Rectal smooth muscle tissue (tissue), 1 donor: ENCODE measurements at regions not wholly inside any gene's neighbourhood (a gene's known extent, or its start where the extent isn't known, plus 50 kb on each side); places are given as distances from the start of the nearest gene placed in this dataset.
"Not testable (repeated sequence)": the region's sequence is repeated elsewhere in the genome, so short reads cannot be mapped to it uniquely, and the experiment has no call there.

Experiments
- H3K27ac ChIP-seq: one replicate; pipeline ENCODE4 v1.7.0; 2013; ENCODE audit warnings: low read depth, low read length, inconsistent platforms
- H3K27me3 ChIP-seq: one replicate; pipeline ENCODE4 v1.7.0; 2013; ENCODE audit warnings: low read length; ENCODE audit not compliant: control insufficient read depth, insufficient read depth
- H3K36me3 ChIP-seq: one replicate; pipeline ENCODE4 v1.7.0; 2013; ENCODE audit warnings: low read length; ENCODE audit not compliant: control insufficient read depth, insufficient read depth
- H3K4me1 ChIP-seq: one replicate; pipeline ENCODE4 v1.7.0; 2013; ENCODE audit warnings: low read length; ENCODE audit not compliant: control insufficient read depth, insufficient read depth
- H3K4me3 ChIP-seq: one replicate; pipeline ENCODE4 v1.7.0; 2013; ENCODE audit warnings: low read length
- H3K9ac ChIP-seq: one replicate; pipeline ENCODE4 v1.7.0; 2013; ENCODE audit warnings: low read length

DNA sequence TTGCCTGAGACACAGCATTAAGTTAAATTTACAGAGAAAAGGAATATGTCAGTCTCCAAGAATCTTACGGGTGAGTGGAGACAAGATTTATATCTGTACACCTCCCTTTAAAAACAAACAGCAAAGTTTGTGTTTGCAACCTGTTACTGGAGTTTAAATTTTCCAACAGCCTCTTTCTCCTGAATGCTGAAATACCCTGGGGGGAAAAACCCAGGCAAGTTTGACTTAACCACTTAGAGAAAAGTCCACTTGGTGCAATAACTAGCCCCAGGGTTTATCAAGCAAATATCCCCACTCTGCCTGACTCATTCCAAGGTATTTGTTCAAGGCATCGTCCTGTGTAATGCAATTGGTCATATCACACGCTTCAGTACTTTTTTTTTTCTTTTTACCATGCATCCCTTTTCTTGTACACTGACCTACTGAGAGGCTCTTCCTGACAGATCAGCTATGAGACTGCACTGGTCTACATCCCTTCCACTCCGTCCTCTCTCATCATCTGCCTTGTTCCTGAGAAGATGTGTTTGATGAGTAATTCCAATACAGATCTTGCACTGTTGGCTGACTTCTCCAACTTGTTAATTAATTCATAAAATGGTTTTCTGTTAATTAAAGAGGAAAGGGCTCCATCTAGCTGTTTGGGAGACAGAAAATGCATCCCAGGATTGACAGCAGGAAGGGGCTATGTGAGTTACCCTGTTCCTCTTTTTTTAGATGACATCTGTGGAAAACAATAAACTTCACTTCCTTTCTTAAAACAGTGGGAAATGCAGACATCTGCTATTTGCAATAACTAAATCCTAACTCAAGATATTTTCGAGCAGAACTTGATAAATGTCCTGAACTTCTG lies 212.5 kb upstream of the IRS2 start:
- H3K27me3 ChIP-seq, result no peaks in the 10 kb centered on the region
- H3K4me1 ChIP-seq, result no peaks in the 10 kb centered on the region
- H3K9ac ChIP-seq, result no peak overlapping the region
- H3K36me3 ChIP-seq, result no peaks in the 10 kb centered on the region
- no peak overlapping the region for H3K27ac ChIP-seq
- no peak overlapping the region for H3K4me3 ChIP-seq

- Histone ChIP-seq H3K27ac (no peak overlapping the region), H3K4me3 (no peak overlapping the region), H3K9ac (no peak overlapping the region), H3K4me1 (no peaks in the 10 kb centered on the region), H3K27me3 (no peaks in the 10 kb centered on the region), H3K36me3 (no peaks in the 10 kb centered on the region)
Observed at GRCh38 chr13:109998037-109998436, 211.7 kb upstream of the IRS2 start.

- H3K27me3 ChIP-seq, H3K9ac ChIP-seq, H3K36me3 ChIP-seq, H3K27ac ChIP-seq, H3K4me3 ChIP-seq, H3K4me1 ChIP-seq: not testable (repeated sequence)
Observed at GRCh38 chr13:109997056-109997595, 210.7 kb upstream of the IRS2 start.

DNA sequence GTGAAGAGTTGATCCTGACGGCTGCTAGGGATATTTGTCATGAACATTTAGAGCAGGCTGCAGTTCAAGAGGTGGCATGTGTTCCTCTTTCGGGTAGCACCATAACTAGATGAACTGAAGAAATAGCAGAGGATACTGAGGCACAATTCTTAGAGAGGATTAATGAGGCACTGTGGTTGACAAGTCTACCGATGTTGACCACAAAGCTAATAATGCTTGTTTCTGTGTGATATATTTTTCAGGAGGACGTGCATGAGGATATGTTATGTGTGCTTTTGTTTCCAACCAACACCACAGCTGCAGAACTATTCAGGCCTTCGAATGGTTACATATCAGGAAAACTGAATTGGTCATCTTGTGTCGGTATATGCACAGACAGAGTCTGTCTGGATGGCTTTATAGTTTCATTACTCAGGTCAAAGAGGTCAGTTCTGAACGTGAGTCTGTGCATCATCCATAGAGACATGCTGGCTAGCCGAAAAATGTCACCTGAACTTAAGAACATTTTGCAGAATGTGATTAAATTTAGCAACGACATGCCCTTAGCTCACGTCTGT lies 210.1 kb upstream of the IRS2 start:
- Histone ChIP-seq H3K27ac (no peak overlapping the region), H3K4me3 (no peak overlapping the region), H3K4me1 (no peaks in the 10 kb centered on the region), H3K27me3 (no peaks in the 10 kb centered on the region), H3K36me3 (no peaks in the 10 kb centered on the region), H3K9ac (no peak overlapping the region)

GRCh38 chr13:109995578-109995977 lies 209.2 kb upstream of the IRS2 start:
- Histone ChIP-seq H3K4me3 (no peak overlapping the region), H3K36me3 (no peaks in the 10 kb centered on the region)

GRCh38 chr13:109990296-109990695 lies 203.9 kb upstream of the IRS2 start:
- no peak overlapping the region for H3K27ac ChIP-seq
- no peak overlapping the region for H3K9ac ChIP-seq
- H3K4me3 ChIP-seq, result no peak overlapping the region
- H3K4me1 ChIP-seq, result no peaks in the 10 kb centered on the region
- H3K36me3 ChIP-seq, result no peaks in the 10 kb centered on the region
- H3K27me3 ChIP-seq, result no peaks in the 10 kb centered on the region

More at GRCh38 chr13:109995578-109995977, 209.2 kb upstream of the IRS2 start:
- no peak overlapping the region for H3K9ac ChIP-seq
- no peak overlapping the region for H3K27ac ChIP-seq
- no peaks in the 10 kb centered on the region for H3K4me1 ChIP-seq
- no peaks in the 10 kb centered on the region for H3K27me3 ChIP-seq

GRCh38 chr13:109989686-109990085 lies 203.3 kb upstream of the IRS2 start:
- Histone ChIP-seq H3K36me3 (no peaks in the 10 kb centered on the region), H3K27ac (no peak overlapping the region)

DNA sequence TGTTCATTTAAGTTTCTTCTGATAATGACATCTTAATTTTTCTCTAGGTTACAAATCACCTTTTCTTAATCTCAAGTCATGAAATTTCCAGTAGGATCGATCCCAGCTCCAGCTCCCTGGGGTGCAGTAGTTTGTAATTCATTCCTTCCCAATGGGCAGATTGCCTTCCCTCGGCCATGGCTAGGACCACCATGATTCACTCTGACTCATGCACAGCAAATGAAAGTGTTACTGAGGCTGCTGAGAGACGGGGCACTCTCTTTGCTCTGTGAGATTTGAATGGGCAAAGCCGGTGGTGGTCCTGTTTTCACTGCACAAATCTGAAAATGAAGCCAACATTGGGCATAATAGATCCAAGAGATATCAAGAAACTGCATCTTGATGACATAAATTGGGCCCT lies 202.8 kb upstream of the IRS2 start:
- H3K4me1 ChIP-seq, result no peaks in the 10 kb centered on the region
- H3K4me3 ChIP-seq, result no peak overlapping the region
- H3K36me3 ChIP-seq, result no peaks in the 10 kb centered on the region
- no peak overlapping the region for H3K9ac ChIP-seq
- no peaks in the 10 kb centered on the region for H3K27me3 ChIP-seq
- no peak overlapping the region for H3K27ac ChIP-seq

More at GRCh38 chr13:109989686-109990085, 203.3 kb upstream of the IRS2 start:
- H3K4me1 ChIP-seq, result no peaks in the 10 kb centered on the region
- no peaks in the 10 kb centered on the region for H3K27me3 ChIP-seq
- no peak overlapping the region for H3K4me3 ChIP-seq
- H3K9ac ChIP-seq, result no peak overlapping the region

DNA sequence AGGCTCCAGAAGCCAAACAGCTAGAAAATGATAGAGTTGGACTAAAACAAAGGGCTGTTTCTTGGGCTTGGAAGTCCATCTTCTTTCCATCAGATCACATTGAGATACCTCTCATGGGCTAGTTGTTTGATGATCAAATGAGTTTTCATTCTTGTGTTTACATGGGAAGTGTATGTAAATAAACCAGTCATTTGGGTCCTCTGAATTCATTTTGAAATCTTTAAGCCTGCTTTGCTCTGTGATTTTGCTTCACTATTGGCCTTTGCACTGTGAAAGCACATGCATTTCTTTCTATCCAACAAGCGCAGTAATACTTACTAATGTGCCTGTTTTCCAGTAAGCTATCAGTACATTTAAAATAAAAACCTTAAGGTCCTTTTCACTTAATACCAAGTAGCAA lies 200.5 kb upstream of the IRS2 start:
- H3K9ac ChIP-seq, result no peak overlapping the region

GRCh38 chr13:109985871-109986450 lies 199.6 kb upstream of the IRS2 start:
- Histone ChIP-seq H3K4me1 (no peaks in the 10 kb centered on the region), H3K36me3 (no peaks in the 10 kb centered on the region), H3K4me3 (no peak overlapping the region), H3K27ac (no peak overlapping the region), H3K9ac (no peak overlapping the region), H3K27me3 (no peaks in the 10 kb centered on the region)

More for the DNA sequence above, 200.5 kb upstream of the IRS2 start:
- no peak overlapping the region for H3K27ac ChIP-seq
- H3K27me3 ChIP-seq, result no peaks in the 10 kb centered on the region
- no peaks in the 10 kb centered on the region for H3K4me1 ChIP-seq
- no peaks in the 10 kb centered on the region for H3K36me3 ChIP-seq
- no peak overlapping the region for H3K4me3 ChIP-seq

DNA sequence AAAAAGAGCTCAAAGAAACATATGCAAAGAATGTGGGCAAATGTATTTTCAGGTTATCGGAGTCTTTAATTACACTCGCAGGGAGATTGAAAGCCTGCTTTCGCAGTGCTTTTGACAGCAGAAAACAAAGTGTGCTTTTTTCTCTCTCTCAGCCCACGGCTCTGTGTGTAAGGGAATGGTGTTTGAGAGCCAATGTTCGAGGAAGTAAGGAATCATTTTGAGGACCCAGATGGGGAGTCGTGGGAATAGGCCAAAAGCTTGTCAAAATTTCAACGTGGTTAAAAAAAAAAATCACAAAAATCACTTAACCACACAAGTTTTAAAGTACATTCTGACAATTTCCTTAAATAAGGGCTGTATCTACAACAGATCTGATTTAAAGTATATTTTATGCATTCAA lies 197.1 kb upstream of the IRS2 start:
- Histone ChIP-seq H3K36me3 (no peaks in the 10 kb centered on the region), H3K27ac (no peak overlapping the region), H3K27me3 (no peaks in the 10 kb centered on the region), H3K4me1 (no peaks in the 10 kb centered on the region), H3K9ac (no peak overlapping the region), H3K4me3 (no peak overlapping the region)

- Histone ChIP-seq H3K36me3 (no peaks in the 10 kb centered on the region), H3K9ac (no peak overlapping the region), H3K4me3 (no peak overlapping the region), H3K27me3 (no peaks in the 10 kb centered on the region), H3K27ac (no peak overlapping the region), H3K4me1 (no peaks in the 10 kb centered on the region)
Observed at GRCh38 chr13:109981000-109981399, 194.6 kb upstream of the IRS2 start.
